A549 (cell line): ENCODE measurements at regions not wholly inside any gene's neighbourhood (a gene's known extent, or its start where the extent isn't known, plus 50 kb on each side); places are given as distances from the start of the nearest gene placed in this dataset.

Source experiments
- ATAC-seq, 2 experiments: fragments of 200-7000 bp in 1 of 2; fragments of >200 bp in 1 of 2; cut with Nextera tagmentation in 1 of 2; cut with Tn5 transposase in 1 of 2; 3 replicates each; pipeline versions ENCODE4 v1.8.0 to v1.9.1; 2018 to 2020; ENCODE audit warnings: mild to moderate bottlenecking in 1 of 2, moderate library complexity in 1 of 2
- CTCF ChIA-PET: fragments of 300-600 bp; sonication (Branson Sonifier 250); formaldehyde crosslinking; extraction: SDS; loops from one replicate; lab custom pipeline; 2021; ENCODE audit warnings: antibody characterized with exemption, inconsistent platforms; lab: Yijun Ruan, JAX
- POLR2A ChIA-PET: fragments of 350-600 bp; formaldehyde crosslinking; extraction: SDS; loops from one replicate; lab custom pipeline; 2021; ENCODE audit warnings: antibody characterized with exemption, inconsistent platforms; lab: Yijun Ruan, JAX
- DNase-seq, 2 experiments: peaks; one replicate each; pipeline versions ENCODE4 v3.0.0 to v3.0.0-alpha.2; 2011 to 2016; ENCODE audit warnings: low read depth in 1 of 2, low spot score in 1 of 2
- FAIRE-seq: peaks from 2 replicates; lab custom pipeline; 2011; peaks lifted over from hg19 to GRCh38; lab: Jason Lieb, UNC
- H3K27ac ChIP-seq, 2 experiments: fragments of >200 bp; sonication (Bioruptor Twin); formaldehyde crosslinking; 3 replicates each; pipeline ENCODE4 v1.5.1; 2016 to 2017
- H3K4me1 ChIP-seq: fragments of >200 bp; sonication (Bioruptor Twin); formaldehyde crosslinking; 3 replicates; pipeline ENCODE4 v1.6.1; 2016
- H3K4me2 ChIP-seq: fragments of >200 bp; sonication (Bioruptor Twin); formaldehyde crosslinking; 3 replicates; pipeline ENCODE4 v1.6.1; 2016
- H3K4me3 ChIP-seq: fragments of >200 bp; sonication (Bioruptor Twin); formaldehyde crosslinking; 3 replicates; pipeline ENCODE4 v1.5.1; 2016
- H3K9me3 ChIP-seq: fragments of >200 bp; sonication (Bioruptor Twin); formaldehyde crosslinking; 3 replicates; pipeline ENCODE4 v1.6.1; 2016
- EHF ChIP-seq: fragments of 250-450 bp; sonication (Bioruptor Pico); IDR thresholded peaks from 2 replicates; pipeline ENCODE4 v1.5.0; 2020; ENCODE audit warnings: mild to moderate bottlenecking
- EHMT2 ChIP-seq: fragments of 200-600 bp; sonication (generic); IDR thresholded peaks from 2 replicates; pipeline ENCODE4 v1.6.1; 2016; ENCODE audit warnings: antibody characterized with exemption, low read depth, mild to moderate bottlenecking, moderate library complexity
- FOXS1 ChIP-seq: fragments of 250-450 bp; sonication (Bioruptor Pico); IDR thresholded peaks from 2 replicates; pipeline ENCODE4 v1.5.0; 2020; ENCODE audit warnings: mild to moderate bottlenecking, moderate library complexity
- GATA3 ChIP-seq: IDR thresholded peaks from 2 replicates; pipeline ENCODE4 v1.6.1; 2012; ENCODE audit warnings: borderline replicate concordance
- HES2 ChIP-seq: fragments of >200 bp; sonication (Bioruptor Twin); formaldehyde crosslinking; IDR thresholded peaks from 2 replicates; pipeline ENCODE4 v1.6.1; 2016
- HMGXB4 ChIP-seq: fragments of 250-450 bp; sonication (Bioruptor Pico); IDR thresholded peaks from 2 replicates; pipeline ENCODE4 v1.5.0; 2021; ENCODE audit warnings: mild to moderate bottlenecking, moderate library complexity, borderline replicate concordance
- HOXA7 ChIP-seq: fragments of 250-450 bp; sonication (Bioruptor Pico); IDR thresholded peaks from 2 replicates; pipeline ENCODE4 v1.5.0; 2020; ENCODE audit warnings: mild to moderate bottlenecking, moderate library complexity
- HOXB5 ChIP-seq: fragments of 250-450 bp; sonication (Bioruptor Pico); IDR thresholded peaks from 2 replicates; pipeline ENCODE4 v1.5.0; 2020; ENCODE audit warnings: mild to moderate bottlenecking, moderate library complexity
- JUN ChIP-seq, 2 experiments: fragments of >200 bp; sonication (Bioruptor Twin); formaldehyde crosslinking; IDR thresholded peaks; 2 replicates in 1 of 2; 3 replicates in 1 of 2; pipeline ENCODE4 v1.6.1; 2016 to 2017
- MAX ChIP-seq: IDR thresholded peaks from 2 replicates; pipeline ENCODE4 v1.6.1; 2012
- NR3C1 ChIP-seq: fragments of >200 bp; sonication (Bioruptor Twin); formaldehyde crosslinking; IDR thresholded peaks from 3 replicates; pipeline ENCODE4 v1.6.1; 2017
- RCOR1 ChIP-seq: fragments of 150-350 bp; IDR thresholded peaks from 2 replicates; pipeline ENCODE4 v1.6.1; 2014; ENCODE audit warnings: antibody characterized with exemption, low read length, low read depth
- SREBF2 ChIP-seq: fragments of 450-650 bp; IDR thresholded peaks from 2 replicates; pipeline ENCODE4 v1.6.1; 2014; ENCODE audit warnings: mild to moderate bottlenecking, moderate library complexity
- TFCP2L1 ChIP-seq: fragments of 250-450 bp; sonication (Bioruptor Pico); IDR thresholded peaks from 2 replicates; pipeline ENCODE4 v1.5.0; 2021; ENCODE audit warnings: mild to moderate bottlenecking
- ZSCAN20 ChIP-seq: fragments of 250-450 bp; sonication (Bioruptor Pico); IDR thresholded peaks from 2 replicates; pipeline ENCODE4 v1.8.0; 2022; ENCODE audit warnings: mild to moderate bottlenecking, moderate library complexity
- WGBS: methylation state at CpG from one replicate; pipeline ENCODE4 v1.1.6; 2017; ENCODE audit errors: missing lambda C conversion rate; 5-methylcytosine and 5-hydroxymethylcytosine counted together
- TF ChIP-seq, protein P1 (sequence below): fragments of 200-600 bp; sonication (generic); IDR thresholded peaks from 2 replicates; pipeline ENCODE4 v1.6.1; 2016; ENCODE audit warnings: antibody characterized with exemption, mild to moderate bottlenecking, moderate library complexity
- TF ChIP-seq, protein P2 (sequence below): fragments of 250-450 bp; sonication (Bioruptor Pico); IDR thresholded peaks from 2 replicates; pipeline ENCODE4 v1.5.0; 2020; ENCODE audit warnings: low read depth, mild to moderate bottlenecking, moderate library complexity
- TF ChIP-seq, protein P3 (sequence below): IDR thresholded peaks from 2 replicates; pipeline ENCODE4 v1.6.1; 2012
- TF ChIP-seq, protein P4 (sequence below): fragments of 150-350 bp; IDR thresholded peaks from 2 replicates; pipeline ENCODE4 v1.6.1; 2014; ENCODE audit warnings: low read depth, mild to moderate bottlenecking, low read length

DNA sequence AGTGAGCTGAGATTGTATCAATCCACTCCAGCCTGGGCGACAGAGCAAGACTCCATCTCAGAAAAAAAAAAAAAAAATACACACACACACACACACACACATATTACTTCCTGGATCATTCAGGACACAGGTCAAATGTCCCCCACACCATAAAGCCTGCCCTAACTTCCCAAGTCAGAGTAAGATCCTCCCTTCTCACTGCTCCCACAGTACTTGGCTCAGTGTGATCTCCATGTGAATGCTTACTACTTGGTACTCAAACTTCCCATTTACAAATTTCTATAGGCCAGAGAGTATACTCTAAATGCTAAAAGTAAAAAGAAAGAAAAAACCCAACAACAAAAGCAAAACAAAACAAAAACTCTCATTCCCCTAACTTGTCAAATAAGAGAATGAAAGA lies 386.8 kb downstream of the SLITRK6 start (continued):
- TF ChIP-seq FOXS1: no peak
- no peak for TF ChIP-seq HMGXB4 (CRISPR knock-in tag)
- no peak for TF ChIP-seq HOXB5
- no peak for TF ChIP-seq NR3C1
- TF ChIP-seq EHMT2: no peak
- no peak for TF ChIP-seq JUN (IDR thresholded peaks at IDR 0.05)
- no peak for TF ChIP-seq EHF (CRISPR knock-in tag)
- TF ChIP-seq, protein P1, sequence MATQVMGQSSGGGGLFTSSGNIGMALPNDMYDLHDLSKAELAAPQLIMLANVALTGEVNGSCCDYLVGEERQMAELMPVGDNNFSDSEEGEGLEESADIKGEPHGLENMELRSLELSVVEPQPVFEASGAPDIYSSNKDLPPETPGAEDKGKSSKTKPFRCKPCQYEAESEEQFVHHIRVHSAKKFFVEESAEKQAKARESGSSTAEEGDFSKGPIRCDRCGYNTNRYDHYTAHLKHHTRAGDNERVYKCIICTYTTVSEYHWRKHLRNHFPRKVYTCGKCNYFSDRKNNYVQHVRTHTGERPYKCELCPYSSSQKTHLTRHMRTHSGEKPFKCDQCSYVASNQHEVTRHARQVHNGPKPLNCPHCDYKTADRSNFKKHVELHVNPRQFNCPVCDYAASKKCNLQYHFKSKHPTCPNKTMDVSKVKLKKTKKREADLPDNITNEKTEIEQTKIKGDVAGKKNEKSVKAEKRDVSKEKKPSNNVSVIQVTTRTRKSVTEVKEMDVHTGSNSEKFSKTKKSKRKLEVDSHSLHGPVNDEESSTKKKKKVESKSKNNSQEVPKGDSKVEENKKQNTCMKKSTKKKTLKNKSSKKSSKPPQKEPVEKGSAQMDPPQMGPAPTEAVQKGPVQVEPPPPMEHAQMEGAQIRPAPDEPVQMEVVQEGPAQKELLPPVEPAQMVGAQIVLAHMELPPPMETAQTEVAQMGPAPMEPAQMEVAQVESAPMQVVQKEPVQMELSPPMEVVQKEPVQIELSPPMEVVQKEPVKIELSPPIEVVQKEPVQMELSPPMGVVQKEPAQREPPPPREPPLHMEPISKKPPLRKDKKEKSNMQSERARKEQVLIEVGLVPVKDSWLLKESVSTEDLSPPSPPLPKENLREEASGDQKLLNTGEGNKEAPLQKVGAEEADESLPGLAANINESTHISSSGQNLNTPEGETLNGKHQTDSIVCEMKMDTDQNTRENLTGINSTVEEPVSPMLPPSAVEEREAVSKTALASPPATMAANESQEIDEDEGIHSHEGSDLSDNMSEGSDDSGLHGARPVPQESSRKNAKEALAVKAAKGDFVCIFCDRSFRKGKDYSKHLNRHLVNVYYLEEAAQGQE: no peak

- ATAC-seq (no peak), FAIRE-seq (no peak), DNase-seq (no peak)
- H3K4me2 ChIP-seq: no peak overlapping the region
- WGBS: 86% methylated on average over 2 of the region's 2 CpGs
- no peak overlapping the region for H3K27ac ChIP-seq
- no peaks in the 10 kb centered on the region for H3K4me1 ChIP-seq
- POLR2A ChIA-PET: no interaction called here
- CTCF ChIA-PET: no interaction called here
- H3K4me3 ChIP-seq: no peak overlapping the region
- no peak for TF ChIP-seq MAX
- TF ChIP-seq, protein P2, sequence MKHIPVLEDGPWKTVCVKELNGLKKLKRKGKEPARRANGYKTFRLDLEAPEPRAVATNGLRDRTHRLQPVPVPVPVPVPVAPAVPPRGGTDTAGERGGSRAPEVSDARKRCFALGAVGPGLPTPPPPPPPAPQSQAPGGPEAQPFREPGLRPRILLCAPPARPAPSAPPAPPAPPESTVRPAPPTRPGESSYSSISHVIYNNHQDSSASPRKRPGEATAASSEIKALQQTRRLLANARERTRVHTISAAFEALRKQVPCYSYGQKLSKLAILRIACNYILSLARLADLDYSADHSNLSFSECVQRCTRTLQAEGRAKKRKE: no peak
- no peak for TF ChIP-seq NR3C1
- no peak for TF ChIP-seq HOXA7
- TF ChIP-seq TFCP2L1 (CRISPR knock-in tag): no peak
- no peak for TF ChIP-seq ZSCAN20
- TF ChIP-seq HES2: no peak
- no peak for TF ChIP-seq SREBF2
- TF ChIP-seq RCOR1: no peak
- TF ChIP-seq, protein P3, sequence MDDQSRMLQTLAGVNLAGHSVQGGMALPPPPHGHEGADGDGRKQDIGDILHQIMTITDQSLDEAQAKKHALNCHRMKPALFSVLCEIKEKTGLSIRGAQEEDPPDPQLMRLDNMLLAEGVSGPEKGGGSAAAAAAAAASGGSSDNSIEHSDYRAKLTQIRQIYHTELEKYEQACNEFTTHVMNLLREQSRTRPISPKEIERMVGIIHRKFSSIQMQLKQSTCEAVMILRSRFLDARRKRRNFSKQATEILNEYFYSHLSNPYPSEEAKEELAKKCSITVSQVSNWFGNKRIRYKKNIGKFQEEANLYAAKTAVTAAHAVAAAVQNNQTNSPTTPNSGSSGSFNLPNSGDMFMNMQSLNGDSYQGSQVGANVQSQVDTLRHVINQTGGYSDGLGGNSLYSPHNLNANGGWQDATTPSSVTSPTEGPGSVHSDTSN: no peak
- TF ChIP-seq GATA3: no peak
- TF ChIP-seq, all 56 proteins: peak for 0
- no peaks in the 10 kb centered on the region for H3K9me3 ChIP-seq
Observed at GRCh38 chr13:85411591-85411990, 387.6 kb downstream of the SLITRK6 start.

DNA sequence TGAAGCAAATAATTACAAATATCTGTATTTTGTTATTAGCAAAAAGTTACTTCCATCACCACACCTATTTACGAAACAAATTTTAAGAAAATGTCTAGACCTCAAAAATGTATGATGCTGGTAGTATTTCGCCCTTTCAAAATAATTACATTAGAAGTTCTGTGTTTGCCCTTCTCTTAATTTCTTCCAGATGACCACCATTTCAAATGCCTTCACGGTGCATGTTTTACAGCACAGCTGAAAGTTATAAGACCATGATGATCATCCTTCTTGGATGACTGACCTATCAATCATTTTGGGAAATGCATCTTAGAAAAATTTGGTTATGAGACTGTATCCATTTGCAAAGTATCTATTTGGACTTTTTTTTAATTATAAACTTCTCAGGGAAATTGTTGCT lies 390.8 kb downstream of the SLITRK6 start:
- H3K9me3 ChIP-seq: no peaks in the 10 kb centered on the region
- no peak overlapping the region for H3K27ac ChIP-seq
- TF ChIP-seq HES2: no peak
- TF ChIP-seq, protein P4, sequence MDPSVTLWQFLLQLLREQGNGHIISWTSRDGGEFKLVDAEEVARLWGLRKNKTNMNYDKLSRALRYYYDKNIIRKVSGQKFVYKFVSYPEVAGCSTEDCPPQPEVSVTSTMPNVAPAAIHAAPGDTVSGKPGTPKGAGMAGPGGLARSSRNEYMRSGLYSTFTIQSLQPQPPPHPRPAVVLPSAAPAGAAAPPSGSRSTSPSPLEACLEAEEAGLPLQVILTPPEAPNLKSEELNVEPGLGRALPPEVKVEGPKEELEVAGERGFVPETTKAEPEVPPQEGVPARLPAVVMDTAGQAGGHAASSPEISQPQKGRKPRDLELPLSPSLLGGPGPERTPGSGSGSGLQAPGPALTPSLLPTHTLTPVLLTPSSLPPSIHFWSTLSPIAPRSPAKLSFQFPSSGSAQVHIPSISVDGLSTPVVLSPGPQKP: no peak
- ATAC-seq: no peak
- POLR2A ChIA-PET: no interaction called here
- H3K4me2 ChIP-seq: no peak overlapping the region
- no peak for FAIRE-seq
- WGBS: 79% methylated on average over 3 of the region's 3 CpGs
- DNase-seq: no peak
- no peak overlapping the region for H3K4me3 ChIP-seq
- H3K4me1 ChIP-seq: no peaks in the 10 kb centered on the region
- CTCF ChIA-PET: no interaction called here
